ENCODE measurements at regions not wholly inside any gene's neighbourhood (a gene's known extent, or its start where the extent isn't known, plus 50 kb on each side); places are given as distances from the start of the nearest gene placed in this dataset.

DNA sequence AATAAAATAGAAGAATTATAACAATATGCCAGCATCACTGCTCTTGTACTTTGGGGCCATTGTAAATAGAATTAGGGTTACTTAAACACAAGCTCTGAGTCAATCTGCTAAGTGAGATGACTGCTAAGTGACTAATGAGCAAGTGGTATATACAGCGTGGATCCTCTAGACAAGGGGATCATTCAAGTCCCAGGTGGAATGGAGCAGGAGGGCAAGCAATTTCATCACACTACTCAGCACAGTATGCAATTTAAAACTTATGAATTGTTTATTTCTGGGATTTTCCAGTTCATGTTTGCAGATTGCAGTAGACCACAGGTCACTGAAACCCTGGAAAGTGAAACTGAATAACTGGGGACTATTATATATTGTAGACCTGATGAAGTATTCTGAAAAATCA is 235.3 kb downstream of the BTBD3 start:
- Histone ChIP-seq H3K27ac (no peak overlapping the region), H3K4me3 (no peak overlapping the region), H3K9me3 (no peaks in the 10 kb centered on the region), H3K4me1 (no peaks in the 10 kb centered on the region), H3K36me3 (no peaks in the 10 kb centered on the region), H3K27me3 (no peaks in the 10 kb centered on the region)
- TF ChIP-seq POLR2A (IDR thresholded peaks at IDR 0.05), result no peak
- TF ChIP-seq EP300 (IDR thresholded peaks at IDR 0.05), result no peak
- no peak for TF ChIP-seq POLR2AphosphoS5 (IDR thresholded peaks at IDR 0.05)
- TF ChIP-seq, protein P1, sequence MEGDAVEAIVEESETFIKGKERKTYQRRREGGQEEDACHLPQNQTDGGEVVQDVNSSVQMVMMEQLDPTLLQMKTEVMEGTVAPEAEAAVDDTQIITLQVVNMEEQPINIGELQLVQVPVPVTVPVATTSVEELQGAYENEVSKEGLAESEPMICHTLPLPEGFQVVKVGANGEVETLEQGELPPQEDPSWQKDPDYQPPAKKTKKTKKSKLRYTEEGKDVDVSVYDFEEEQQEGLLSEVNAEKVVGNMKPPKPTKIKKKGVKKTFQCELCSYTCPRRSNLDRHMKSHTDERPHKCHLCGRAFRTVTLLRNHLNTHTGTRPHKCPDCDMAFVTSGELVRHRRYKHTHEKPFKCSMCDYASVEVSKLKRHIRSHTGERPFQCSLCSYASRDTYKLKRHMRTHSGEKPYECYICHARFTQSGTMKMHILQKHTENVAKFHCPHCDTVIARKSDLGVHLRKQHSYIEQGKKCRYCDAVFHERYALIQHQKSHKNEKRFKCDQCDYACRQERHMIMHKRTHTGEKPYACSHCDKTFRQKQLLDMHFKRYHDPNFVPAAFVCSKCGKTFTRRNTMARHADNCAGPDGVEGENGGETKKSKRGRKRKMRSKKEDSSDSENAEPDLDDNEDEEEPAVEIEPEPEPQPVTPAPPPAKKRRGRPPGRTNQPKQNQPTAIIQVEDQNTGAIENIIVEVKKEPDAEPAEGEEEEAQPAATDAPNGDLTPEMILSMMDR (IDR thresholded peaks at IDR 0.05), result no peak
- ATAC-seq (ENCODE audit: low FRiP score in 2 of 2) (no peak), DNase-seq (no peak)
- 81 to 88% methylated on average over 1 of the region's 1 CpG for WGBS, 2 donors

DNA sequence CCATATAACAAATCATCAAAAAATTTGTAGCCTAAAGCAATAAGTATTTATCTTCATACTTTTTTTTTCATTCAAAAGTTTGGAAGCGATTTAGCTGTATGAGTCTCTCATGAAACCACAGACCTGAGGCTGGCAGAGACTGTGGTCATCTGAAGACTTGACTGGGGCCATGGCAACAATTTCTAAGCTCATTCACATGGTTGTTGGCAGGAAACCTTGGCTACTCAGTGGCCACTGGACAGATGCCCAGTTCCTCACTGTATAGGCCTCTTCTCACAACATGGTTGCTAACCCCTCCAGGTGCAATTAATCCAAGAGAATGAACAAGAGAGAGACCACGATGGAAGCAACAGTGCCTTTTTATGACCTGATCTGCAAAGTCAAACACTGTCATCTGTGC is 235.9 kb downstream of the BTBD3 start:
- no peak overlapping the region for H3K4me3 ChIP-seq
- no peak overlapping the region for H3K27ac ChIP-seq
- H3K9me3 ChIP-seq, result no peaks in the 10 kb centered on the region
- TF ChIP-seq EP300 (IDR thresholded peaks at IDR 0.05) (no peak), POLR2AphosphoS5 (IDR thresholded peaks at IDR 0.05) (no peak), POLR2A (IDR thresholded peaks at IDR 0.05) (no peak)
- TF ChIP-seq, protein P1 (IDR thresholded peaks at IDR 0.05), result no peak
- no peaks in the 10 kb centered on the region for H3K36me3 ChIP-seq
- DNase-seq (no peak), ATAC-seq (ENCODE audit: low FRiP score in 2 of 2) (no peak)
- no peaks in the 10 kb centered on the region for H3K27me3 ChIP-seq
- H3K4me1 ChIP-seq, result no peaks in the 10 kb centered on the region
- WGBS, 2 donors, result 79 to 87% methylated on average over 2 of the region's 2 CpGs

DNA sequence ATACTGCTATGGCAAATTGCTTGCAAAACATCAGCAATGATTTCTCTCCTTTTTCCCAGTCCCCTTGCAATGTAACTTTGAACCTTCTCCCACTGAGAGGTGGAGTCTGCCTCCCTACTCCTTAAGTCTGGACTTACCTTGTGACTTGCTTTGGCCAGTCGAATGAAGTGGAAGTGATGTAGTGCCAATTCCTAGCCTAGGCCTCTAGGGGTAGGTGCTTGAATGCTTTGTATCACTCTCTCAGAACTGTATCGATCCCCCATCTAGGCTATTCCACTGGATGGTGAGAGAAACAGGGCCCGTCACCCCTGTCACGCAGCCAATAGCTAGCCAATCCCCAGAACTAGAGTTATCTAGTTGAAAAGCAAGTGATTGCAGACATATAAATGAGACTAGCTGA is 238.6 kb downstream of the BTBD3 start:
- ATAC-seq (ENCODE audit: low FRiP score in 2 of 2) (no peak), DNase-seq (no peak)
- H3K27ac ChIP-seq, result no peak overlapping the region
- H3K27me3 ChIP-seq, result no peaks in the 10 kb centered on the region
- H3K4me3 ChIP-seq, result no peak overlapping the region
- TF ChIP-seq, protein P1 (IDR thresholded peaks at IDR 0.05), result no peak
- TF ChIP-seq POLR2AphosphoS5 (IDR thresholded peaks at IDR 0.05), result no peak
- no peak for TF ChIP-seq POLR2A (IDR thresholded peaks at IDR 0.05)
- no peak for TF ChIP-seq EP300 (IDR thresholded peaks at IDR 0.05)
- WGBS, 2 donors, result 92 to 93% methylated on average over 4 of the region's 4 CpGs
- H3K9me3 ChIP-seq, result no peaks in the 10 kb centered on the region
- no peaks in the 10 kb centered on the region for H3K36me3 ChIP-seq
- no peaks in the 10 kb centered on the region for H3K4me1 ChIP-seq

DNA sequence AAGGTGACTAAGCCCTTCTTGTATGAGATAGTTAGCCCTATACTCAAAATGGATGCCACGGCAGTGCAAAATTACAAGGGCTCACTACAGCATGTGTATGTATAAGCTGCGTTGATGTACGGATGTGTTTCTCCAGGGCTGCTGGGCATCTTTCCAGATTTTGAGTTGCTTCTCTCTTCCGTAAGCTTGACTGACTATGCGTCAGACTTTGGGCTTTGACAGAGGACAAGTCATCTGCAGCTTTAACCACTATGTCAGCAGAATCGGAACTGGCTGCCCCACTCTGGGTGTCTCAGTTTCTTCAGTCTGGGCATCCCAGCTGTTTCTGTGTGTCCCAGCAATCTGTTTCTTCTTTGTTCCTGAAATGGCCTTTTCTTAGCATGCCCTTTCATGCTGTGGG is 241.6 kb downstream of the BTBD3 start:
- Histone ChIP-seq H3K4me3 (no peak overlapping the region), H3K27me3 (no peaks in the 10 kb centered on the region), H3K9me3 (no peaks in the 10 kb centered on the region), H3K4me1 (no peaks in the 10 kb centered on the region), H3K36me3 (no peaks in the 10 kb centered on the region), H3K27ac (no peak overlapping the region)
- DNase-seq, result no peak
- no peak for ATAC-seq (ENCODE audit: low FRiP score in 2 of 2)
- 93 to 95% methylated on average over 6 of the region's 6 CpGs for WGBS, 2 donors
- TF ChIP-seq POLR2AphosphoS5 (IDR thresholded peaks at IDR 0.05) (no peak), EP300 (IDR thresholded peaks at IDR 0.05) (no peak), POLR2A (IDR thresholded peaks at IDR 0.05) (no peak)
- TF ChIP-seq, protein P1 (IDR thresholded peaks at IDR 0.05), result no peak

DNA sequence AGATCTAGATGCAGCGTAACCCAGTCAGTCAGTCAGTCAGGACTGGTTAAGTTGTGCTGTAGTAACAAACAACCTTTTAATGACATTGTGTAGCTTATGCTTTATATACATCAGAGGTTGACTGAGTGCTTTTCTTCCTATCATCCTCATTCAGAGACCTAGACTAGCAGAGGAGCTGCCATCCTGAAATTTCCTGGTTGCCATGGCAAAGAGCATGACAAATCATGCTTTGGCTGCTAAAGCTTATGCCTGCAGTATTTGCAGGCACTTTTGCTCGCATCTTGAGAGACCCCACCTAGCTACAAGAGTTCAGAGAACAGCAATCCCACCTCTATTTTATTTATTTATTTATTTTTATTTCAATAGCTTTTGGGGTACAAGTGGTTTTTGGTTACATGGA is 244.0 kb downstream of the BTBD3 start:
- no peaks in the 10 kb centered on the region for H3K4me1 ChIP-seq
- DNase-seq, result no peak
- H3K36me3 ChIP-seq, result no peaks in the 10 kb centered on the region
- H3K4me3 ChIP-seq, result no peak overlapping the region
- H3K9me3 ChIP-seq, result no peaks in the 10 kb centered on the region
- WGBS, 2 donors, result 92 to 93% methylated on average over 2 of the region's 2 CpGs
- TF ChIP-seq EP300 (IDR thresholded peaks at IDR 0.05), result no peak
- TF ChIP-seq POLR2AphosphoS5 (IDR thresholded peaks at IDR 0.05), result no peak
- TF ChIP-seq POLR2A (IDR thresholded peaks at IDR 0.05), result no peak
- TF ChIP-seq, protein P1 (IDR thresholded peaks at IDR 0.05), result no peak
- H3K27ac ChIP-seq, result no peak overlapping the region
- no peak for ATAC-seq (ENCODE audit: low FRiP score in 2 of 2)
- no peaks in the 10 kb centered on the region for H3K27me3 ChIP-seq

Data from upper lobe of left lung (tissue), 6 donors.